ENCODE measurements at regions not wholly inside any gene's neighbourhood (a gene's known extent, or its start where the extent isn't known, plus 50 kb on each side); places are given as distances from the start of the nearest gene placed in this dataset.
"Not testable (repeated sequence)": the region's sequence is repeated elsewhere in the genome, so short reads cannot be mapped to it uniquely, and the experiment has no call there.

- no peak for DNase-seq
These were observed 462.1 kb upstream of the CDIN1 start for GRCh38 chr15:36117296-36117787.

- no peak for DNase-seq
These were observed 453.2 kb upstream of the CDIN1 start for GRCh38 chr15:36126194-36126593.

GRCh38 chr15:36130641-36131310, 448.6 kb upstream of the CDIN1 start:
- no peak for DNase-seq

GRCh38 chr15:36133742-36134141, 445.7 kb upstream of the CDIN1 start:
- no peak for DNase-seq

GRCh38 chr15:36136049-36136448, 443.4 kb upstream of the CDIN1 start:
- no peak for DNase-seq

- DNase-seq = no peak
These were observed 426.5 kb upstream of the CDIN1 start for GRCh38 chr15:36152936-36153335.

GRCh38 chr15:36156879-36157427, 422.5 kb upstream of the CDIN1 start:
- DNase-seq = no peak

- DNase-seq = no peak
These were observed 419.1 kb upstream of the CDIN1 start for GRCh38 chr15:36160351-36160750.

GRCh38 chr15:36161108-36161507, 418.3 kb upstream of the CDIN1 start:
- no peak for DNase-seq

- DNase-seq = no peak
These were observed 417.6 kb upstream of the CDIN1 start for GRCh38 chr15:36161771-36162212.

- DNase-seq = not testable (repeated sequence)
These were observed 415.4 kb upstream of the CDIN1 start for GRCh38 chr15:36163983-36164382.

- DNase-seq = no peak
These were observed 406.5 kb upstream of the CDIN1 start for GRCh38 chr15:36172955-36173354.

GRCh38 chr15:36175186-36175740, 404.2 kb upstream of the CDIN1 start:
- DNase-seq = no peak

- DNase-seq = no peak
These were observed 403.6 kb upstream of the CDIN1 start for GRCh38 chr15:36175741-36176291.

GRCh38 chr15:36177590-36178302, 401.7 kb upstream of the CDIN1 start:
- DNase-seq = peak in 1 of 2 experiments; percentile 10

- DNase-seq = no peak
These were observed 401.2 kb upstream of the CDIN1 start for GRCh38 chr15:36178303-36178633.

- DNase-seq = no peak
These were observed 396.2 kb upstream of the CDIN1 start for GRCh38 chr15:36183201-36183600.

- no peak for DNase-seq
These were observed 394.0 kb upstream of the CDIN1 start for GRCh38 chr15:36185438-36185837.

GRCh38 chr15:36185845-36186244, 393.6 kb upstream of the CDIN1 start:
- no peak for DNase-seq

GRCh38 chr15:36186376-36186775, 393.1 kb upstream of the CDIN1 start:
- DNase-seq = no peak

GRCh38 chr15:36191459-36191858, 388.0 kb upstream of the CDIN1 start:
- DNase-seq = no peak

GRCh38 chr15:36195361-36196007, 383.9 kb upstream of the CDIN1 start:
- DNase-seq = not testable (repeated sequence)
